AG10803 (cell line): ENCODE measurements at regions not wholly inside any gene's neighbourhood (a gene's known extent, or its start where the extent isn't known, plus 50 kb on each side); places are given as distances from the start of the nearest gene placed in this dataset.

Experiments
- DNase-seq: peaks from one replicate; pipeline ENCODE4 v3.0.0; 2010; ENCODE audit warnings: low read depth
- H3K4me3 ChIP-seq: 2 replicates; pipeline ENCODE4 v1.5.1; 2011; ENCODE audit warnings: mild to moderate bottlenecking, low read length, control low read depth
- CTCF ChIP-seq: conservative IDR thresholded peaks from 2 replicates; pipeline ENCODE4 v1.5.1; 2011; ENCODE audit warnings: mild to moderate bottlenecking, low read length, control low read depth, inconsistent platforms

DNA sequence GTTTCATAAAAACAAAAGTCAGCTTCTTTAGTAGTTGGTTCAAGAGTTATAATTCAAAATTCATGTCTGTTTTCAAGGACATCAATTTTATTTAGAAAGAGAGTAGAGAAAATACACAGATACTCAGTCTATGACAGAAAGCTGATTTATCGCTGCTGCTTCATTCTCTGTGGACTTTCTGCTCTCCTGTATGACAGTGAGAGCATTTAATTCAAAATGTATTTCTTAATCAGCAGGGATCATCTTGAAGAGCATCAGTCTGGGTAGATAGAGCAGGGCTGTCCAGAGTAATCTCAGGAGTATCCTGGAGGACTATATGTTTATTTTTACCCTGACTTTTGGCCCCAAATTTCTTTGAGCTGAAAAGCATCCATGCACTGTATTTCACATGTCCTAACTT is 1676.7 kb downstream of the REEP3 start:
- no peak for TF ChIP-seq CTCF
- DNase-seq = no peak
- H3K4me3 ChIP-seq = no peak overlapping the region

GRCh38 chr10:65201491-65201890 is 1680.3 kb downstream of the REEP3 start:
- TF ChIP-seq CTCF = no peak

DNA sequence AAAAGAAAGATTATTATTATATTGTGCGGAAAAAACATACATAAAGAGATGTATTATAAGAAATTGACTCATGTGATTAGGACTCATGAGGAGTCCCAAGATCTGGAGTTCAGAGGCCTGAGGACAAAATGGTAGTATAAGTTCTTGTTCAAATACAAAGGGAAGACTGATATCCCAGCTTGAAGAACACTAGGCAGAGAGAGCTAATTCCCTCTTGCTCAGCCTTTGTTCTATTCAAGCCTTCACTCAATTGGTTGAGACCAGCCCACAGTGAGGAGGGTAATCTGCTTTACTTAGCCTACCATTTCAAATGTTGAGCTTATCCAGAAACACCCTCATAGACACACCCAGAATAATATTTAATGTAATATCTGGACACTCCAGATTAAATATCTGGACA is 1683.8 kb downstream of the REEP3 start:
- no peak overlapping the region for H3K4me3 ChIP-seq
- no peak for TF ChIP-seq CTCF
- DNase-seq = no peak

More at GRCh38 chr10:65201491-65201890, 1680.3 kb downstream of the REEP3 start:
- no peak for DNase-seq
- H3K4me3 ChIP-seq = no peak overlapping the region

- no peak for TF ChIP-seq CTCF
- H3K4me3 ChIP-seq = no peak overlapping the region
- no peak for DNase-seq
Observed at GRCh38 chr10:65213170-65213569, 1692.0 kb downstream of the REEP3 start.

- no peak for DNase-seq
- no peak for TF ChIP-seq CTCF
- H3K4me3 ChIP-seq = no peak overlapping the region
Observed at GRCh38 chr10:65219444-65219843, 1698.2 kb downstream of the REEP3 start.

GRCh38 chr10:65231148-65231547 is 1694.7 kb upstream of the LRRTM3 start:
- TF ChIP-seq CTCF = no peak
- H3K4me3 ChIP-seq = no peak overlapping the region
- DNase-seq = no peak

- DNase-seq = no peak
- TF ChIP-seq CTCF = no peak
- no peak overlapping the region for H3K4me3 ChIP-seq
Observed at GRCh38 chr10:65234261-65234660, 1691.6 kb upstream of the LRRTM3 start.
